ENCODE measurements at regions not wholly inside any gene's neighbourhood (a gene's known extent, or its start where the extent isn't known, plus 50 kb on each side); places are given as distances from the start of the nearest gene placed in this dataset.
"Not testable (repeated sequence)": the region's sequence is repeated elsewhere in the genome, so short reads cannot be mapped to it uniquely, and the experiment has no call there.

DNA sequence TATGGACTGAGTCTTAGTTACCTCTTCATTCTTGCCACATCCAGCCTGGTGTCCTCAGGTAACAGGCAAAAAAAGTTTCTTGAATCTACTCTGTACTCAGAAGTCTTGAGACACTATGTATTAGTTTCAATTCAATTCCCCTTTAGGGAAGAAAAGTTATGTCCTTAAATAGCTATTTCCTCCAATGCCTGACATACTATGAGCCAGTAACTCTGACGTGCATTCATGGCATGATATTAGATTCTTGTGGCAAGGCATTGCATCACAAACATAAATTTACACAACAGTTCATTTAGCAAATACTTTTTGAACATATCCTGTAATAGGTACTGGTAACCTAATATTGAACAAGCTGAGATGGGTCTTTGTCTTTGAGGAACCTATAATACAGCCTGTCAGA lies 109.3 kb upstream of the FOXB1 start:
- DNase-seq, result no peak

DNA sequence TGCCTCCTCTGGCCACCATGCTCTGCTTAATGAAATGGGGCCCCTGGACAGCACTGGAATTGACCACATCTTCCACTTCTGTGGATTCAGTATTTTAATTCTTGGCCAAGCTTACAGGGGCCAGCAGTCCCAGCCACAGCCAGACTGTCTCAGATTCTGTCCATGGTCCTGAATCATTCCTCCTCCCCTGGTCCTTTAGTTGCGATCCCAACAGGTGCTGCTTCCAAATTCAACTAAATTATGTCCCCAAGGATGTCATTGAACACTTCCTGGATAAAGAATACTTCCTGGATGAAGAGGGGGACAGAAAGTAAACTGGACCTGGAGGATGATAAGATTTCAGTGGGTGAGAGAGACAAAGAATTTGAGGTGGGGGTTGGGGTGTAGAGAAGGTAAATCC lies 111.1 kb upstream of the FOXB1 start:
- DNase-seq, result no peak

DNA sequence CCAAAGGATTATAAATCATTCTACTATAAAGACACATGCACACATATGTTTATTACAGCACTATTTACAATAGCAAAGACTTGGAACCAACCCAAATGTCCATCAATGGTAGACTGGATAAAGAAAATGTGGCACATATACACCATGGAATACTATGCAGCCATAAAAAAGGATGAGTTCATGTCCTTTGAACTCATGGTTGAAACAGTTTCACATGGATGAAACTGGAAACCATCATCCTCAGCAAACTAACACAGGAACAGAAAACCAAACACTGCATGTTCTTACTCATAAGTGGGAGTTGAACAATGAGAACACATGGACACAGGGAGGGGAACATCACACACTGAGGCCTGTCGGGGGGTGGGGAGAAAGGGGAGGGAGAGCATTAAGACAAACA lies 116.2 kb upstream of the FOXB1 start:
- not testable (repeated sequence) for DNase-seq

DNA sequence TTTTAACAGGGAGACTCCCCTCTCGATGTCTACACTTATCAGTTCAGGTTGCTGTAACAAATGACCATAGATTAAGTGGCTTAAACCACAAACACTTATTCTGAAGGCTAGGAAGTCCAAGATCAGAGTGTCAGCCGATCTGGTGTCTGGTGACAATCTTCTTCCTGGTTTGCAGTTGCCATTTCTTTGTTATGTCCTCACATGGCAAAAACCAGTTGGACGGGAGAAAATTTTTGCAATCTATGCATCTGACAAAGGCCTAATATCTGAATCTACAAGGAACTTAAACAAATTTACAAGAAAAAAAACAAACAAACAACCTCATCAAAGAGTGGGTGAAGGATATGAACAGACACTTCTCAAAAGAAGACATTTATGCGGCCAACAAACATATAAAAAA lies 116.9 kb upstream of the FOXB1 start:
- DNase-seq, result no peak

DNA sequence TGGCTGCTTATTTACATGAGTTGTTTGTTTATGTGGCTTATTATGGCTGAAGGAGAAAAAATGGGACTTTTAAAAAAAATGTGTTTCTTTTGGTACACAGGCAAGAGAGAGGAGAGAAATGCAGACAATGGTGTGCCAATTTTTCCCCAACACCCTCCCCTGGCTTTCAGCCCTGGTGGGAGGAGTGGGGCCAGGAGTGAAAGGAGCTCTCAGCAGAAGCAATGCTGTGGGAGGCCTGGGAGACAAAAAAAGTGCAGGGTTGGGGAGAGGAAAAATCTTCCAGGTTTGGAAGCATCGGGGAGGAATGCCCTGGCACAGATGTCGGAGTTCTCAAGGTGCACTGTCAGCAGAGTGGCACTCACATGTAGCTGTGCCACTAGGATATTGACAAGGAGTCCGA lies 117.7 kb upstream of the FOXB1 start:
- DNase-seq, result no peak

DNA sequence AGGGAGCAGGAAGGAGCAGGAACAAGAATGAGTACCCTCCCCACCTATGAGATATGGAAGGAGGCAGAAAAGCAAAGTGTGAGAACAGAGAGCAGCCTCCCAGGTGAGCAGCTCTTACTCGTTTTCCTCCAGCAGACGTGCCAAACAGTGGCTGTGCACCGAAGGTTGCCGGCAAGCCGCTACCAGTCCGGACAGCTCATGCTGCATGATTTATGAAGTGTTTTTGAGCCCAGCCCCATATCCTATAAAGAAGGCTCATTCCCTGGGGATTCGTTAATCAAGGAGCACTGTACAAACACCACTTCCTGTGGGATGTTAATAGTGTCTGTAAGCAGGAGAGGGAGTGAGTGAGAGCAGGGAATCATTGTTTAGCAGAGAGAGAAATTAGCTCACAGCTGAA lies 118.3 kb upstream of the FOXB1 start:
- DNase-seq, result no peak

DNA sequence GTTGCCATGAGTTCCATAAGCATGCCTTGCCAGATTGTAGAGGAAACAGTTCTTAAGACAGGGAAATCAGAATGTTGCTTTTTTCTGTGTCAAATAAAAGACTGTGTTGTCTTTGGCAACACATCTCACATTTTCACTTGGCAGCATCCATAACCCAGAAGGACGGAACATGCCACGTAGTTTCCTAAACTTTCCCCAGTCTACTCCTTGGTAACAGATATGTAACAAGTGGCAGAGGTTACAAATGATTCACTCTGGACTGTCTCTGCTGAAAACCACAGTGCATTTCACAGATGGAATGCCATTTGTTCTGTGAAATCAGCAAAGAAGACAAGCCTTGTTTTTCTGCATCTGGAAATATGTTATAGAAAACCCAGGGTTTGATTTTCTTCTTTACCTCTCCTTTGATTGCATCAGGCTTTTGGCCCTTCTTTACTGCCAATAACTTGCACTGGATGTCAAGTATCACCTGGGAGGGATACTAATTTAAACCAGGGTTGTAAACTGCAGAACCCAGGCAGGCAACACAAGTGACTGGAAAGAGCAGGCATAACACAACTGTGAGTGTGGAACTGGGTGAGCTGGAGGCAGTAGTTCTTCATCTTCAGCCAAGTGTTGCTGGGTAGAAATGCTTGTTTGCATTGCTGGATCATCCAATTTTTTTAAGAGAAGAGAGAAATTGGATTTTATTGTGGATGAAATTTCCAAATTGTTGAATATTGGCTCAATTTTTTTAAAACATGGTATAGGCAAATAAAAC lies 124.4 kb upstream of the FOXB1 start:
- DNase-seq, result no peak

DNA sequence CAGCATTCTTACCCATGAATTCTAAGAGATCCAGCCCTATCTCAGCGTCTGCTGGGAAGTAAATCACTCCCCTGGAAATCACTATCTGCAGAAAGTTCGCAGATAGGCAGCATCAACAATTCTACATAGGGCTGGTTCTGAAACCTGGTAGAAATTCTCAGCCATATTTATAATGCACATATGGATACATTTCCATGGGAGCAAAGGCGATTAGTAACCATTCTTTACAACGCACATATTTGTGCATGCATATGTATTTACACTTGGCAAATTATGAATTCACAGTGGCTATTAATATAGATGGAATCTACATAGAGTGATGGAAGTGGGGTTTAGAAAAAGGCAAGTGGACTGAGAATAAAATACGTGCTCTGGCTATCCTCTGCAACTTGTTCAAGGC lies 128.0 kb upstream of the FOXB1 start:
- no peak for DNase-seq

DNA sequence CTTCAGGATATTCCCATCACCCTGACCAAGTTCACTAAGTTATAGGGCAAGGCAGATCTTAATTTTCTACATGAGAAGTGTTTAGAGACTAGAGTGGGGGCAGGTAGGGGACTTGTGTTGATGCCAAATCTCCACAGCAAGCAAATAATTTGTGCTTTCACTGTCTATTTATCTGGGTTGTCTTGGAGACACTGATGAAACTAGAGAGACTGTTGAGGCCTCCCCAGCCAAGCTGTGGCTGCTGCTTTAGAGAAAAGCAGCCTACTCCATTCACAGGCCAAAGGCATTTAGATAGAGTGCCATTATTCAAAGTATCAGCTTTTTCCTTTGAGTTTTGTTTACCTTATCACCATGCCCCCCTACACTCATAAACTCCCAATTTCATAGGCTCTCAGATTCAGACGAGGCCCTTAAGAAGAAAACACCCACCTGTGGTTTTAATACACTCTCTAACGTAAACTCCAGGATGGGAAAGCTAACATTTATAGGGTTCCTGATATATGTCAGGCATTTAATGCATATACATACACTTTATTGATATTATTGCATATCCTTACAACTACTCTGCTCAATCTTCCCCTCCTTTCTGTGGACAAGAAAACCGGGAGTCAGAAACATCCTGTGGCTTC lies 130.4 kb upstream of the FOXB1 start:
- no peak for DNase-seq

DNA sequence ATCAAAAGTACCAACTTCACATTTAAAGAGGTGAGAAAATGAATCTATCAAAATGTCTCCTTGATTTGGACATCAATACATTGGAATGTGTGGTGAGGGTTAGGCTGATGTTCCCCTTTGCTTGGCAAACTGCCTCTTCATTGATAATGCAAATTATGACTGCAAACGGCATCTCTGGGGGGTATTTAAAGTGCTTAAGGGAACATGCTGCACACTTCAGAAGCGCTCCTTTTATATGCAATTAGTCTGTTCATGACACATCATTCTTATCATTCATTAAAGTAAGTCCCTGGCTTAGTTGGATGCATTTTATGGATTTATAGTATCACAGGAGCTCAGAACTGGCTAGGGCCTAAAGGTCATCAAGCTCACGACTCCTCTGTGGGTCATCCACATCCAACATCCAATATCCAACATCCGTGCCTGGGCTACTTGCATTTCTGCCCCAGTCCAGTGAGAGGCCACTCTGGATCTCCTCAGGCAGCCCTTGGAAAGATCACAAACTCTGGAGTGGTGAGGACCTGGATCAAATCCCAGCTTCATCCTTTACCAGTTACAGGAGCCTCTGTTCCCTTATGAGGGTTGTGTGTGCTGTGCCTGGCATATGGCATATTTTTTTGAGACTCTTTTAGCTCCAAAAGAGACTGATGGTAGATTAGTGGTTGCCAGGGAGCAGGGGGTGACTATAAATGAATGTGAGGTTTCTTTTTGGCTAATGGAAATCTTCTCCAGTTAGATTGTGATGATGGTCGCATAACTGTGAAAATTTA lies 136.8 kb upstream of the FOXB1 start:
- DNase-seq, result no peak

DNA sequence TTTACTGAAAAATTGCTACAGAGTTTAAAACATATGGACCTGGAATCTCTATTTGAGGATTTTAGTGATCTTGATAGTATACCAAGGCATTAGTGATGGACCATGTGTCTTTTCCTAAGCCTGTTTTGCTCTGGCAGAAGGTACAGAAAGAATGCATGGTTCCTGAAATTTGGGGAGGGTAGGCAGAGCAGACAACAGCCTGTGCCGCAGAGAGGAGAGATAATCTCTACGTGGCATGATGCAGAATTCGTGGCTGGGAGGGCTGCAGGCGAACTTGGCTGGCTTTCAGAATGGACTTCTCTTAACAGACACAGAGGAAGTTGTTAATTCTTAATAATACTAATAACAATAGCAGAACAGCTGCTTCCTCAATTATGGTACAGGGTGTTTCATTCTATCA lies 137.5 kb upstream of the FOXB1 start:
- no peak for DNase-seq

DNA sequence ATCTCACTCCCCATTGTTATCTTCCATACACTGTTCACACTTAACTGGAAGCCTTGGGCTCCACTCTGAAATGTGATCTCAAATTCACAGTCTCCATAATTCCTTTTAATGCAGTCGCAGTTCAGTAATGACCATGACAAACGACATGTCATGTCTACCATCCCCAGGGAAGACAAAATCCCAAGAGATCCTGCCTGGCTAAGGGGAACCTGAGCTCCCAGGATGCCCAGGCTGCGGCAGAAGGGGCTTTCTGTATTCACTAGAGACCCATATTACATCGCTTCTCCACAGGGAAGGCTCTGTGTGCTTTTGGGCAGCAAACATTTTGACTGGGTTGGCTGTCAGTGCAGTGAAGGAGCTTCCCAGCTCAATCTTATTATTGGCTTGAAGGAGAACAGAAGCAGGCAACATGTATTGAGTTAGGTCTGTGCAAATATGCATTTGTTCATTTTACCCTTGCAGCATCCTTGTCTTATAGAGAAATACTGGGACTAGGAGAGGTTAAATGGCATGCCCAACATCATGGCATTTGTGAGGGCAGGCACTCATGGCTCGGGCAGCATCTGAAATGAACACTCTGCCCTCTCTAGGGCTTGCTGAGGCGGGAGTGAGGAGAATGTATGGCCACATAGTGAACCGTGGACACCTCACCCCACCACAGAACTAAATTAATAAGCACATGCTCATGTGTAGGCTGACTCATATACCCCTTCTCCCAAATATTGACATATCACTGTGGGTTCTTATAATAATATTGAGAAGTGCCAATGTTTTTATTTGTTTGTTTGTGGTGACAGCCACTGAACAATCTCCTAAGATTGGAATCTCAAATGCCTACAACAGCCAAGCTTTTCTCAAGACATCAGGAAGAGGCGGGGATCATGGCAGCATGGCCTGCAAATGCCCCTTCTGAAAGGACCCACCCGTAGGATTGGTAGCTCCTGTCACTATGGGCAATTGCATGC lies 141.6 kb upstream of the FOXB1 start:
- DNase-seq, result no peak

DNA sequence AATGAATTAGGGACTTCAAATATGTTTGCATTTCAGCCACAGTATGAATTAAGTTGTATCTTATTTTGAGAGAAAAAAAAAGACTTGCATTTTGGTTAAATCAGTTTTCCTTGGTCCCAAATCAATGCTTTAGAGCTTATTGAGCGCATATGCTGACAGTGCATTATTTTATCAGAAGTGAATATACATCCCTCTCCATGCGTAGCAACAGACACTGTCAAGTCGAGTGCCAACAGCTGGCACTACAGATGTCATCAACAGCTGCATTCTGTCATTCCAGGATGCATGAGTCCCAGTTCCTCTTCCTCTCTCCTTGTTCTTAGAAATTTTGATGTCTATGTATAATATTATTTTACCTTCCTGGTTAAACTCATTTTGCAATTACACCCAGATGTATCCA lies 156.1 kb upstream of the FOXB1 start:
- DNase-seq, result no peak

DNA sequence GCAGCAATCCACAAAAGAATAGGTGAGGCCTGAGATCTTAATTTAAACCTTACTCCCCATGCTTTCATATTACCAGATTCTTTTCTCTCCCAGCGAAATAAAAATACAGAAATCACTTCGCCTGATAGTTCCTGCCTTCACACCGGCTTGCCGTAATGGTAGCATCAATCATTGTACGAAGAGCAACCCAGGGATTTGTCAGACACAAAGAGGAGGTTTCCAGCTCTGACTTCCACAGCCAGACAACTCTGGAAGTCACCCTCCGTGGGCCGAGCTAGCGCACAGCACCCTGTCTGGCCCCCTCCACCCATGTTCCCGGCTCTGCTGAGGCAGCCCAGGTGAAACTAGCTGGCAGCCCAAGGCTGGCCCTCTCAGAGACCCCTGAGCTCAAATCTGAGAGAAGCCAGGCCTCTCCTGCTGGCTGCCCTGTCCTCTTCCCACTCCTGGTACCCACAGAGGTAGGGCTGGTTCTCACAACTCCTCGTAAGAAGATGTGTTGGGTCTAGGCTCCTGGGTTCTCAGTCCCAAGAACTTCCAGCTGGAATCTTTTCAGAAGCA lies 156.9 kb upstream of the BNIP2 start:
- no peak for DNase-seq

DNA sequence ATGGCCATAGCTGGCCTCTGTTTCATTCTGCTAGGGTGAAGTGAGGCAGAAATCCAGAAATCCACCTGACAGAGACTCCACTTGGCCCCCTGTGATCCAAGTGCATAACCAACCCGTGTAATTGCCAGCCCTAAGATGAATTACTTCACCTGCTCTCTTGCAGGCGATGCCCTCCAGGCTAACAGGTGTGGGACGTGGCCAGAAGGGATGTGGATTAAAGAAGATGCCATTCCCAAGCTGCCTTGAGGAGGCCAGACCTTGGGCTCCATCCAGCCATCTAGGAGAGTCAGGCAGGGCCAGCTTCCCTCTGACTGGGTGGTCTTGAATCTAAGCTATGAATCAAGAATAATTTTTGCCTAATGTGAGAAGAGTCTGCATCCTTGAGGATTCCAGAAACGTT lies 154.5 kb upstream of the BNIP2 start:
- no peak for DNase-seq

DNA sequence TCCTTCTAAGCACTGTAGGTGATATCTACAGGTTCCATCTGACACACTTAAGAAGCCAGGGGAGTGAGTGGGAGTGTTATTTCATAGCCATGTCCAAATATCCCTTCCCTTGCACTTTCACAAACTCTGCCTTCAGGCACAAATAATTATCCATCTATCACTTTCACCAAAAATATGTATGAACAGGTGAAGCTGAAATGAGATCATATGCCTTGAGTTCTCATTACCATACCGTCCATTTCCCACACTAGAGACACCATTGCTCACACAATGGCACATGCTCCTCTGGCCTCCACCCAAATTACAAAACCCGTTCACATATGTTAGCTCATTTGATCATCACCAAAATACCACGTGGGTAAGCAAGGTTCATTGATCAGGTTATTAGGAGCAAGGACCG lies 151.9 kb upstream of the BNIP2 start:
- no peak for DNase-seq

DNA sequence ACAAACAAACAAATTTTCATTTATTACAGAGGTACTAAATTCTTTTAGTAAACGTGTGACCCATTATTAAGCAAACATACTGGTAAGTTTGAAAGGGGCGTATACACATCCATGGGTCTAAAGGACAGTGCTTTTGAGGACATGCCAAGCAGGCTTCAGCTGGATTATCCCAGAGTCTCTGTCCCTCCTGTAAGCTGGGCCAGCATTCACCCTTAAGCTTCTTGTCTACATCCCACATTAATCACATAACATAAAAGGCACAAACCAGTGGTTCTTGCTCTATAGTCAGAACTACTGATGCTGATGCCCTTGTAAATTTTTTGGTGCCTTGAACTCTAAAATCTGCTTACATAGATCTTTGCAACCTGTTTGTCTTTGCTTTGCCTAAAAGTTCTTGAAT lies 150.8 kb upstream of the BNIP2 start:
- no peak for DNase-seq

DNA sequence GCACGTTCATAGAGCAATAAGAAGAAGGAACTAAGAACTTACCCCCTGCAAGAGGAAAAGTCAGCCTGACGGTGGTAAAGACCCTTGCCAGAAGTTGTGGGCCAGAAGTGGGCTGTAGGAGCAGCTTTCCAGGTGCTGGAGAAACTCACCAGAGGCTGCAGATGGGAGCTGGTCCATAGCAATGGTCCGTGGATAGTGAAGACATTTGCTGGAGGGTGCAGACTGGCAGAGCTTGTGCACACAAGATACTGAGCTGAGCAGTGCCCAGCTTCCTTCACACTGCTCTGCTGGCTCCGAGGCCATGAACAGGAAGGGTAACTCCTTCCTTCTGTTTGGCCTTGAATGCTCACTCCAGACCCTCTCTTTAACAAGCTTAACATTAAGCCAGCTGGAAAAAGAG lies 149.8 kb upstream of the BNIP2 start:
- no peak for DNase-seq

DNA sequence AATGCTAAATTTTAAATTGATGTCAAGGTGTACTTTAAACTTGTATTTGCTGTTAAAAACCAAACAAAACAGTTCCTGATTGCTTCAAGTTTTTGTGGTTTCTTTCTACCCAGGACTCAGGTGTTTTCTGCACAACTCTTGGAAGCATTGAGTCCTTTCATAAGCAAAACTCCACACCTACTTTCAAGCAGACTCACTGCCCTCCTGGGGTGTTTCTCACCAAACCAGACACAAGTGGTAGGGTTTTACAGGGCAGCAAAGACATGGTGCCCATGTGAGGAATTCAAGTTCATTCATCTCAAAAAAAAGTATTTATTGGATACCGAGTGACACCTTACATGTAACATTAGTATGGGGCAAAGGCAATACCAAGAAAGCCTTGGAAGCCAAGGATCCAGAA lies 146.7 kb upstream of the BNIP2 start:
- DNase-seq, result no peak

DNA sequence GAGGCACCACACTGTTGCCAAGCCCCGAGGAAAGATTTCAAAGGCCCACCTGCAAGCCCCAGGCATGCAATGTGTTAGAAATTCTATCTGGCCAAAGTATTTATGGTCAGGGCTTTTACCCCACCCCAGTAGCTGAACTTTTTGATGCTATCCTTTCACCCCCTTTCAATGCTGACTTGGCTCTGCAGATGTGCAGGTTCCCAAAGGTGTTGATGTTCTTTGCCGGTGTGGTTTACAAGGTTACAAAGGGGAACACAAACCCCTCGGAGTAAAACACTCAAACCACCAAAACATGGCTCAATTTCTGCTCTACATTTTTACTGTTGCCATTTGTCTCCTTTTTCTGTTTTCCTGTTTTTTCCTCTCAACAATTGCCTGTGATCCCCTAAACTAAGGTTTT lies 145.4 kb upstream of the BNIP2 start:
- no peak for DNase-seq

DNA sequence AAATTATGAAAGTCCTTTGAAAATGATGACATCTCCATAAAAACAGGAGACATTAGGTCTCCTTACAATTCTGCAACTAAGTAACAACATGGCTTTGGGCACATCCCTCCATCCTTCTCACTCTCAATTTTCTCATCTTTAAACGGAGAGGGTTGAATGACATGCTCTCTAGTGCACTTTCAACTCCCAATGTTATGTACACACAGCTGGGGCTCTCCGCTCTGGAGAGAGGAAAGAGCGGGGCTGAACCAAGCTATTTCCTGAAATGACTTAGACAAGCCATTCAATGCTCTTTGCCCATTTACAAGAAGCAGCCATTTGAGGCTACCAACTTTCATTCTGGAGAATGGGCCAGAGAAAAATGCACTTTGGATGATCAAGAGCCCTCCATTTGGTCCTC lies 144.2 kb upstream of the BNIP2 start:
- no peak for DNase-seq

DNA sequence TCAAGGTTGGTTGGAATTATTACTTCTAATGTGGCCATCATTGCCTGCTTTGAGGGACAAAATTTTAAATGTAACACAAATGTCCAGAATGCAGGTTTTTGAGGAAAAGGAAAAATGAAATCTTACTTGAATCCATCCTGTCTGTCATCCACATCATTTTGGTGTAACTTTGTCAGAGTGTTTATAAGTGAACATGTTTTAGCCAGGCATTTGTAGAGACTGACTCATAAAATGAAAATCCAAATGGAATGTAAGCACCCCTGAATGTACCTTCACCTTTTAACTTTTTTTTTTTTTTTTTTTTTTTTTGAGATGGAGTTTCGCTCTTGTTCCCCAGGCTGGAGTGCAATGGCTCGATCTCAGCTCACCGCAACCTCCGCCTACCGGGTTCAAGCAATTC lies 141.8 kb upstream of the BNIP2 start:
- no peak for DNase-seq

DNA sequence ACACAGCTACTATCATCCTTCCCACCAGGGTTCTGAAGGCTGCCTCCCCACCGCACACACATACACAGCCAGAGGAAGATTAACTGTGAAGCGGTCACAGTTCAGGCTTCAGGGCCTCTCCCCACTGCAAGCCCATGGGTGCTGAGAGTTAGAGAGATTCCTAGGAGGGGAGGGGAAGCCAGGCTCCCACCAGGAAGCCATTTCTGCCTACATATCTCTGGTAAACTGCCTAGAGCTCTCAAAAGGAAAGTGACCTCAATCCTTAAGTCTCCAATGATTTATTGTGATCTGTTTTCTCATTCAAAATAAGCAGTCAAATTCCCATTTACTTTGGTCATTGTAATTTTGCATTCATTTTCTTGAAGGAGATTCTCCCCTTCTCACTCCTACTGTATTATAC lies 141.0 kb upstream of the BNIP2 start:
- no peak for DNase-seq
